Activated T-helper 1 cell treated with anti-CD3 and anti-CD28 coated beads, Interleukin-12 subunit alpha, Interleukin-12 subunit beta, Interleukin-2, Interleukin-4 antibody, amounts not matched to agents 30 ng/mL and 10 ng/mL and 1 ng/mL, durations not matched to agents 14 hours and 24 hours and 36 hours (primary cell): ENCODE measurements at regions not wholly inside any gene's neighbourhood (a gene's known extent, or its start where the extent isn't known, plus 50 kb on each side); places are given as distances from the start of the nearest gene placed in this dataset.

ENCODE experiments used
- DNase-seq: peaks from one replicate; pipeline ENCODE4 v3.0.0; 2021; ENCODE audit warnings: low spot score
- H3K27ac Mint-ChIP-seq: one replicate; pipeline ENCODE4 v1.8.0; 2021; ENCODE audit warnings: mild to moderate bottlenecking, mixed read lengths
- H3K27me3 Mint-ChIP-seq: one replicate; pipeline ENCODE4 v1.8.0; 2022; ENCODE audit warnings: mild to moderate bottlenecking, moderate library complexity, mixed read lengths; ENCODE audit not compliant: insufficient read depth
- H3K36me3 Mint-ChIP-seq: one replicate; pipeline ENCODE4 v1.8.0; 2021; ENCODE audit warnings: low read depth, mixed read lengths
- H3K4me1 Mint-ChIP-seq: one replicate; pipeline ENCODE4 v1.8.0; 2021; ENCODE audit warnings: low read depth, mixed read lengths
- H3K4me3 Mint-ChIP-seq: one replicate; pipeline ENCODE4 v1.8.0; 2021; ENCODE audit warnings: mild to moderate bottlenecking, moderate library complexity, mixed read lengths
- H3K9me3 Mint-ChIP-seq: one replicate; pipeline ENCODE4 v1.8.0; 2021; ENCODE audit warnings: mixed read lengths
- intact Hi-C: fragments of 100-400 bp; cut with micrococcal nuclease; formaldehyde crosslinking; loops from one replicate; pipeline ENCODE4 v1.15.1; 2024

- Mint-ChIP-seq H3K36me3 (no peaks in the 10 kb centered on the region), H3K4me3 (no peak overlapping the region), H3K27me3 (no peaks in the 10 kb centered on the region), H3K27ac (no peak overlapping the region), H3K9me3 (no peaks in the 10 kb centered on the region), H3K4me1 (no peaks in the 10 kb centered on the region)
- DNase-seq: no peak
- intact Hi-C loops: loop anchor here (5.0 kb wide), 2 partner anchors 1309 to 1364 kb away; no protein-coding TSS in a partner anchor
Measured at GRCh38 chr16:55256412-55257016, 67.5 kb upstream of the IRX6 start.

GRCh38 chr16:55257966-55258613, 65.9 kb upstream of the IRX6 start:
- no peak overlapping the region for H3K27ac Mint-ChIP-seq
- H3K9me3 Mint-ChIP-seq: no peaks in the 10 kb centered on the region
- intact Hi-C loops: loop anchor here (5.0 kb wide), 2 partner anchors 1311 to 1366 kb away; no protein-coding TSS in a partner anchor
- H3K4me3 Mint-ChIP-seq: no peak overlapping the region
- H3K4me1 Mint-ChIP-seq: no peaks in the 10 kb centered on the region
- H3K27me3 Mint-ChIP-seq: no peaks in the 10 kb centered on the region
- DNase-seq: peak; percentile 9
- H3K36me3 Mint-ChIP-seq: no peaks in the 10 kb centered on the region

DNA sequence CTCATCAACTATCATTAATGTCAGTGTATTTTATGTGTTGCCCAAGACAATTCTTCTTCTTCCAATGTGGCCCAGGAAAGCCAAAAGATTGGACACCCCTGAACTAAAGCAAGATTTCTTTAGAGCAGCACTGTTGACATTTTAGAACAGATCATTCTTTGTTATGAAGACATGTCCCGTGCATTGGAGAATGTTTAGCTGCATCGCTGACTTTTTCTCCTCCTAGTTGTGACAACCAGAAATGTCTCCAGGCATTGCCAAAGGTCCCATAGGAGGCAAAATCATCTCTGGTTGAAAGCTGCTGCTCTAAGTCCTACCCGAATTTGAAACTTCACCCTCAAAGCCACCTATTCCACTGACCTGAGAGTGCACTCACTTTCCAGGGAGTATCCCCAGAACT, 62.7 kb upstream of the IRX6 start:
- no peak overlapping the region for H3K27ac Mint-ChIP-seq
- no peak for DNase-seq
- no peaks in the 10 kb centered on the region for H3K36me3 Mint-ChIP-seq
- no peak overlapping the region for H3K4me3 Mint-ChIP-seq
- intact Hi-C loops: no loop called here
- H3K4me1 Mint-ChIP-seq: no peaks in the 10 kb centered on the region
- H3K27me3 Mint-ChIP-seq: no peaks in the 10 kb centered on the region
- H3K9me3 Mint-ChIP-seq: no peaks in the 10 kb centered on the region

DNA sequence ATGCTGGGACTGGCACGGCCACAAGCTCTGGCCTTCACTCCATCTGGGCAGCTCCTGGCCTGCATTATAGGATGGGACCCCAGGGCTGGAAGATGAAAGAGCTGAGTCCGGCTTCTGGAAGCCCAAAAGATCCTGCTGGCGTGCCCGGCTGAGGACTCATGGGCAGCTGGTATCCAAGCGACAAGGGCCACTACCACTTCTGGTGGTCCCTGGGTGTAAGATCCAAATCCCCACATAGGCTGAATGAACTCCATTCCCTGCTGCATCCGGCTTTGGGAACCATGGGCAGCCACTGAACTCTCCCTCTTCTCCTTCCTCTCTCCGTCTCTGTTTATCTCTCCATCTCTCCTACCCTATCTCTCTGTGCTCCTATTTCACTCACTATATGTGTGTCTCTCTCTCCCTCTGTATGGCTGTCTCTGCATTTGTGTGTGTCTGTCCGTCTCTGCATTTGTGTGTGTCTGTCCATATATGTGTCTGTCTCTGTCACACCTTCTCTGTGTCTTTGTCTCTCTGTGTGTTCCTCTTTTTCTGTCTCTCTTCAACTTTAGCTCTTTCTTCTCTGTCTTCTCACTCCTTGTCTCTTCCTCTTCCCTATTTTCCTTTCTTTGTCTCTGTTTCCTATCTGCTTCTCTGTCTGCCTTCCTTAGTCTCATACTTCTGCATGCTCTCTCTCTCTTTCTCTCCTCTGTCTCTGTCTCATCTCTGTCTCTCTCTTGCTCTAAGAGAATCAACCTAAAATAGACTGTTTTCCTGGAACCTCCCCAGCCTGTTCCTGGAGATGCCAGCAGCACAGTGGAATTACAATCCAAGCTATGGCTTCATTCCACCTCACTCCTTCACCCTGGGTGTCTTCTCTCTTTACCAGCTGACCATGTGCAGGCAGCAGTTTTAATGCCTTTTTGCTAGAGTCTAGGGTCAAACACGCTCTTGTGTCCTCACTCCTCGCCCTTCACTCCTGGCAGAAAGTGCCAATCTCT, 60.4 kb upstream of the IRX6 start:
- Mint-ChIP-seq H3K36me3 (no peaks in the 10 kb centered on the region), H3K4me1 (no peaks in the 10 kb centered on the region), H3K27me3 (no peaks in the 10 kb centered on the region), H3K4me3 (no peak overlapping the region), H3K9me3 (no peaks in the 10 kb centered on the region), H3K27ac (no peak overlapping the region)
- intact Hi-C loops: no loop called here
- DNase-seq: no peak

DNA sequence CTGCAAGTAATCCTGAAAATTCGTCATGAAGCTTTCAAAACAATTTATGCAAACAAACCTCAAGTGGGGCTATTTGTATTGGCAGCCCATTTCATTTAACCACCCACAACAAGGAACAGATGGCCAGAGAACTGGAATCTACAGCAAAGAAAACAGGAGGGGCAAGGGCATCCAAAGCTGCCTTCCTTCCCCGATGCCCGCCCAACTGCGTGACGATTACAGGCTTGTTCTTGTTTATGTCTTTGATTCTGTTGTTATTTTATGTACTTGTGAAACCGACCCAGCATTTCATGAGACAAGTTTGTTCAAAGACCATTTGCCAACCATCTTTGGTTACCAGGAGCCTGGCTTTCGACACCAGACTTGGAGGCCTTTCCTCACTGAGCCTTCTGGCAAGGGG, 59.1 kb upstream of the IRX6 start:
- no peaks in the 10 kb centered on the region for H3K9me3 Mint-ChIP-seq
- H3K36me3 Mint-ChIP-seq: no peaks in the 10 kb centered on the region
- no peak for DNase-seq
- no peak overlapping the region for H3K27ac Mint-ChIP-seq
- no peaks in the 10 kb centered on the region for H3K4me1 Mint-ChIP-seq
- H3K27me3 Mint-ChIP-seq: no peaks in the 10 kb centered on the region
- H3K4me3 Mint-ChIP-seq: no peak overlapping the region
- intact Hi-C loops: no loop called here

- H3K4me3 Mint-ChIP-seq: no peak overlapping the region
- no peaks in the 10 kb centered on the region for H3K4me1 Mint-ChIP-seq
- intact Hi-C loops: no loop called here
- no peaks in the 10 kb centered on the region for H3K9me3 Mint-ChIP-seq
- no peak for DNase-seq
- no peaks in the 10 kb centered on the region for H3K36me3 Mint-ChIP-seq
- no peaks in the 10 kb centered on the region for H3K27me3 Mint-ChIP-seq
- H3K27ac Mint-ChIP-seq: no peak overlapping the region
Measured at GRCh38 chr16:55265926-55266325, 58.1 kb upstream of the IRX6 start.

GRCh38 chr16:55271945-55272513, 52.0 kb upstream of the IRX6 start:
- Mint-ChIP-seq H3K4me1 (no peaks in the 10 kb centered on the region), H3K27me3 (no peaks in the 10 kb centered on the region), H3K9me3 (no peaks in the 10 kb centered on the region), H3K27ac (no peak overlapping the region), H3K4me3 (no peak overlapping the region), H3K36me3 (no peaks in the 10 kb centered on the region)
- intact Hi-C loops: no loop called here
- no peak for DNase-seq

- H3K4me1 Mint-ChIP-seq: no peaks in the 10 kb centered on the region
- H3K36me3 Mint-ChIP-seq: no peaks in the 10 kb centered on the region
- no peak overlapping the region for H3K27ac Mint-ChIP-seq
- no peaks in the 10 kb centered on the region for H3K9me3 Mint-ChIP-seq
- no peak for DNase-seq
- no peaks in the 10 kb centered on the region for H3K27me3 Mint-ChIP-seq
- H3K4me3 Mint-ChIP-seq: no peak overlapping the region
- intact Hi-C loops: no loop called here
Measured at GRCh38 chr16:55272744-55273143, 51.3 kb upstream of the IRX6 start.

DNA sequence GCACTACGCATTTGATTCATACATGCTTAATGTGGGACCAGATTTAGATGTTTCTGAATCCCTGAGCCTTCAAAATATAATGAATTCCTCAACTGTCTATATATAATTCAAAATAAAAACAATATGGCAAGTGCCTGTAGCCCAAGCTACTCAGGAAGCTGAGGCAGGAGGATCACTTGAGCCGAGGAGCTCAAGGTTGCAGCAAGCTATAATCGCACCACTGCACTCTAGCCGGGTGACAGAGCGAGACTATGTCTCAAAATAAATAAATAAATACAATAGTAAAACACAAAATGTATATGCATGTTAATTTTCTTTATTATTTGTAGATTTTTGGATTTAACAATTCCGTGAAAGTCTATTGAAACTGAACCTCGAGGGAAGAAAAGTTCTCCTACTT, 50.6 kb upstream of the IRX6 start:
- Mint-ChIP-seq H3K9me3 (no peaks in the 10 kb centered on the region), H3K4me3 (no peak overlapping the region), H3K27ac (no peak overlapping the region), H3K4me1 (no peaks in the 10 kb centered on the region), H3K27me3 (no peaks in the 10 kb centered on the region), H3K36me3 (no peaks in the 10 kb centered on the region)
- DNase-seq: no peak
- intact Hi-C loops: no loop called here

GRCh38 chr16:55273959-55274358, 50.0 kb upstream of the IRX6 start:
- DNase-seq: no peak
- H3K4me3 Mint-ChIP-seq: no peak overlapping the region
- H3K9me3 Mint-ChIP-seq: no peaks in the 10 kb centered on the region
- intact Hi-C loops: no loop called here
- no peaks in the 10 kb centered on the region for H3K27me3 Mint-ChIP-seq
- H3K4me1 Mint-ChIP-seq: no peaks in the 10 kb centered on the region
- no peaks in the 10 kb centered on the region for H3K36me3 Mint-ChIP-seq
- H3K27ac Mint-ChIP-seq: no peak overlapping the region
